HepG2 (cell line): ENCODE measurements at regions not wholly inside any gene's neighbourhood (a gene's known extent, or its start where the extent isn't known, plus 50 kb on each side); places are given as distances from the start of the nearest gene placed in this dataset.

Source experiments
- ASH2L ChIP-seq: fragments of 300-600, 200-600 bp; sonication (generic); IDR thresholded peaks from 2 replicates; pipeline ENCODE4 v1.7.0; 2017; ENCODE audit warnings: low read depth, mild to moderate bottlenecking, moderate library complexity, mixed read lengths, low read length; ENCODE audit not compliant: insufficient read length
- BRCA1 ChIP-seq: sonication (generic); formaldehyde crosslinking; IDR thresholded peaks from 2 replicates; pipeline ENCODE4 v1.4.0; 2020; ENCODE audit warnings: missing genetic modification reagents
- EEA1 ChIP-seq: sonication (generic); formaldehyde crosslinking; IDR thresholded peaks from 2 replicates; pipeline ENCODE4 v1.5.1; 2020; ENCODE audit warnings: mild to moderate bottlenecking, missing genetic modification reagents, borderline replicate concordance
- GZF1 ChIP-seq: sonication (generic); formaldehyde crosslinking; IDR thresholded peaks from 2 replicates; pipeline ENCODE4 v1.5.1; 2020; ENCODE audit warnings: mild to moderate bottlenecking, missing genetic modification reagents
- MTF1 ChIP-seq: sonication (generic); formaldehyde crosslinking; IDR thresholded peaks from 2 replicates; pipeline ENCODE4 v1.5.0; 2020; ENCODE audit warnings: missing genetic modification reagents
- SNAPC5 ChIP-seq: sonication (generic); formaldehyde crosslinking; IDR thresholded peaks from 2 replicates; pipeline ENCODE4 v1.8.1; 2023; ENCODE audit warnings: mild to moderate bottlenecking, missing genetic modification reagents, borderline replicate concordance
- SPEN ChIP-seq: sonication (generic); formaldehyde crosslinking; IDR thresholded peaks from 2 replicates; pipeline ENCODE4 v1.5.1; 2020; ENCODE audit warnings: low read depth, mild to moderate bottlenecking, missing genetic modification reagents
- TAF15 ChIP-seq: fragments of 200-400 bp; formaldehyde crosslinking; IDR thresholded peaks from one replicate; pipeline ENCODE4 v1.6.1; 2018; ENCODE audit warnings: mild to moderate bottlenecking, low read depth, low read length; ENCODE audit not compliant: poor library complexity, severe bottlenecking
- ZFP62 ChIP-seq: sonication (generic); formaldehyde crosslinking; IDR thresholded peaks from 2 replicates; pipeline ENCODE4 v1.4.0; 2020; ENCODE audit warnings: missing genetic modification reagents
- ZMYM2 ChIP-seq: sonication (generic); formaldehyde crosslinking; IDR thresholded peaks from 2 replicates; pipeline ENCODE4 v1.8.0; 2022; ENCODE audit warnings: mild to moderate bottlenecking, missing genetic modification reagents
- ZNF136 ChIP-seq: sonication (generic); formaldehyde crosslinking; IDR thresholded peaks from 2 replicates; pipeline ENCODE4 v1.8.1; 2022; ENCODE audit warnings: low read depth, mild to moderate bottlenecking, moderate library complexity, missing genetic modification reagents
- ZNF180 ChIP-seq: sonication (generic); formaldehyde crosslinking; IDR thresholded peaks from 2 replicates; pipeline ENCODE4 v1.4.0; 2020; ENCODE audit warnings: low read depth, missing genetic modification reagents, borderline replicate concordance
- ZNF362 ChIP-seq: sonication (generic); formaldehyde crosslinking; IDR thresholded peaks from 2 replicates; pipeline ENCODE4 v1.4.0; 2020; ENCODE audit warnings: missing genetic modification reagents, mild to moderate bottlenecking, borderline replicate concordance
- ZNF614 ChIP-seq: IDR thresholded peaks from 2 replicates; pipeline ENCODE4 v1.6.1; 2018; ENCODE audit warnings: missing biosample characterization, missing genetic modification reagents, inconsistent platforms, borderline replicate concordance
- ZNF639 ChIP-seq: conservative IDR thresholded peaks from 2 replicates; pipeline ENCODE4 v1.6.1; 2018; ENCODE audit warnings: missing genetic modification reagents
- ZNF782 ChIP-seq: sonication (generic); formaldehyde crosslinking; IDR thresholded peaks from 2 replicates; pipeline ENCODE4 v1.4.0; 2020; ENCODE audit warnings: missing genetic modification reagents, mild to moderate bottlenecking, borderline replicate concordance
- ZSCAN20 ChIP-seq: sonication (generic); formaldehyde crosslinking; IDR thresholded peaks from 2 replicates; pipeline ENCODE4 v1.4.0; 2020; ENCODE audit warnings: missing genetic modification reagents, mild to moderate bottlenecking, borderline replicate concordance
- ZSCAN21 ChIP-seq: sonication (generic); formaldehyde crosslinking; IDR thresholded peaks from 2 replicates; pipeline ENCODE4 v1.8.0; 2022; ENCODE audit warnings: mild to moderate bottlenecking, missing genetic modification reagents, moderate library complexity, borderline replicate concordance
- TF ChIP-seq, protein P1 (sequence below): sonication (generic); formaldehyde crosslinking; IDR thresholded peaks from 2 replicates; pipeline ENCODE4 v1.4.0; 2020; ENCODE audit warnings: missing genetic modification reagents, borderline replicate concordance
- TF ChIP-seq, protein P2 (sequence below): sonication (generic); formaldehyde crosslinking; IDR thresholded peaks from 2 replicates; pipeline ENCODE4 v1.4.0; 2020; ENCODE audit warnings: mild to moderate bottlenecking, missing genetic modification reagents
- TF ChIP-seq, protein P3 (sequence below): sonication (generic); formaldehyde crosslinking; IDR thresholded peaks from 2 replicates; pipeline ENCODE4 v1.5.0; 2020; ENCODE audit warnings: missing genetic modification reagents

- TF ChIP-seq GZF1 (CRISPR knock-in tag) (no peak), ZNF782 (peak; percentile 99), ZMYM2 (CRISPR knock-in tag) (peak; percentile 96; the same call in 1 of the 2 replicates), ASH2L (peak; percentile 93), MTF1 (CRISPR knock-in tag) (no peak; the same call in 1 of the 2 replicates), ZFP62 (CRISPR knock-in tag) (no peak; the same call in 1 of the 2 replicates), ZNF614 (CRISPR knock-in tag) (peak; percentile 100), ZSCAN20 (peak; percentile 98), SPEN (CRISPR knock-in tag) (peak; percentile 91), ZNF639 (CRISPR knock-in tag) (peak; percentile 91), ZSCAN21 (CRISPR knock-in tag) (peak; percentile 98), SNAPC5 (CRISPR knock-in tag) (no peak; the same call in 1 of the 2 replicates), ZNF362 (CRISPR knock-in tag) (peak; percentile 77; the same call in 1 of the 2 replicates), EEA1 (CRISPR knock-in tag) (no peak), TAF15 (peak; percentile 98), ZNF180 (peak; percentile 86; the same call in 1 of the 2 replicates), BRCA1 (CRISPR knock-in tag) (peak; percentile 96; the same call in 1 of the 2 replicates), ZNF136 (CRISPR knock-in tag) (peak; percentile 62; the same call in 1 of the 2 replicates)
- TF ChIP-seq, protein P1, sequence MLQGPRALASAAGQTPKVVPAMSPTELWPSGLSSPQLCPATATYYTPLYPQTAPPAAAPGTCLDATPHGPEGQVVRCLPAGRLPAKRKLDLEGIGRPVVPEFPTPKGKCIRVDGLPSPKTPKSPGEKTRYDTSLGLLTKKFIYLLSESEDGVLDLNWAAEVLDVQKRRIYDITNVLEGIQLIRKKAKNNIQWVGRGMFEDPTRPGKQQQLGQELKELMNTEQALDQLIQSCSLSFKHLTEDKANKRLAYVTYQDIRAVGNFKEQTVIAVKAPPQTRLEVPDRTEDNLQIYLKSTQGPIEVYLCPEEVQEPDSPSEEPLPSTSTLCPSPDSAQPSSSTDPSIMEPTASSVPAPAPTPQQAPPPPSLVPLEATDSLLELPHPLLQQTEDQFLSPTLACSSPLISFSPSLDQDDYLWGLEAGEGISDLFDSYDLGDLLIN (CRISPR knock-in tag): peak; percentile 93; the same call in 1 of the 2 replicates
- TF ChIP-seq, protein P2, sequence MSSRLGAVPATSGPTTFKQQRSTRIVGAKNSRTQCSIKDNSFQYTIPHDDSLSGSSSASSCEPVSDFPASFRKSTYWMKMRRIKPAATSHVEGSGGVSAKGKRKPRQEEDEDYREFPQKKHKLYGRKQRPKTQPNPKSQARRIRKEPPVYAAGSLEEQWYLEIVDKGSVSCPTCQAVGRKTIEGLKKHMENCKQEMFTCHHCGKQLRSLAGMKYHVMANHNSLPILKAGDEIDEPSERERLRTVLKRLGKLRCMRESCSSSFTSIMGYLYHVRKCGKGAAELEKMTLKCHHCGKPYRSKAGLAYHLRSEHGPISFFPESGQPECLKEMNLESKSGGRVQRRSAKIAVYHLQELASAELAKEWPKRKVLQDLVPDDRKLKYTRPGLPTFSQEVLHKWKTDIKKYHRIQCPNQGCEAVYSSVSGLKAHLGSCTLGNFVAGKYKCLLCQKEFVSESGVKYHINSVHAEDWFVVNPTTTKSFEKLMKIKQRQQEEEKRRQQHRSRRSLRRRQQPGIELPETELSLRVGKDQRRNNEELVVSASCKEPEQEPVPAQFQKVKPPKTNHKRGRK (CRISPR knock-in tag): peak; percentile 66; the same call in 1 of the 2 replicates
- TF ChIP-seq, protein P3, sequence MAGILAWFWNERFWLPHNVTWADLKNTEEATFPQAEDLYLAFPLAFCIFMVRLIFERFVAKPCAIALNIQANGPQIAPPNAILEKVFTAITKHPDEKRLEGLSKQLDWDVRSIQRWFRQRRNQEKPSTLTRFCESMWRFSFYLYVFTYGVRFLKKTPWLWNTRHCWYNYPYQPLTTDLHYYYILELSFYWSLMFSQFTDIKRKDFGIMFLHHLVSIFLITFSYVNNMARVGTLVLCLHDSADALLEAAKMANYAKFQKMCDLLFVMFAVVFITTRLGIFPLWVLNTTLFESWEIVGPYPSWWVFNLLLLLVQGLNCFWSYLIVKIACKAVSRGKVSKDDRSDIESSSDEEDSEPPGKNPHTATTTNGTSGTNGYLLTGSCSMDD (CRISPR knock-in tag): no peak; the same call in 1 of the 2 replicates
Measured at GRCh38 chr20:50292591-50293283, 102.1 kb downstream of the CEBPB start (continued).
